H1 (cell line): ENCODE measurements at regions not wholly inside any gene's neighbourhood (a gene's known extent, or its start where the extent isn't known, plus 50 kb on each side); places are given as distances from the start of the nearest gene placed in this dataset.

Source experiments
- EP300 ChIP-seq, 2 experiments: IDR thresholded peaks; 1 replicate in 1 of 2; 2 replicates in 1 of 2; pipeline ENCODE4 v1.6.1; 2011 to 2012; ENCODE audit warnings: low read depth in 2 of 2, low read length in 2 of 2, mild to moderate bottlenecking in 2 of 2, borderline replicate concordance in 1 of 2, inconsistent platforms in 1 of 2, moderate library complexity in 1 of 2

DNA sequence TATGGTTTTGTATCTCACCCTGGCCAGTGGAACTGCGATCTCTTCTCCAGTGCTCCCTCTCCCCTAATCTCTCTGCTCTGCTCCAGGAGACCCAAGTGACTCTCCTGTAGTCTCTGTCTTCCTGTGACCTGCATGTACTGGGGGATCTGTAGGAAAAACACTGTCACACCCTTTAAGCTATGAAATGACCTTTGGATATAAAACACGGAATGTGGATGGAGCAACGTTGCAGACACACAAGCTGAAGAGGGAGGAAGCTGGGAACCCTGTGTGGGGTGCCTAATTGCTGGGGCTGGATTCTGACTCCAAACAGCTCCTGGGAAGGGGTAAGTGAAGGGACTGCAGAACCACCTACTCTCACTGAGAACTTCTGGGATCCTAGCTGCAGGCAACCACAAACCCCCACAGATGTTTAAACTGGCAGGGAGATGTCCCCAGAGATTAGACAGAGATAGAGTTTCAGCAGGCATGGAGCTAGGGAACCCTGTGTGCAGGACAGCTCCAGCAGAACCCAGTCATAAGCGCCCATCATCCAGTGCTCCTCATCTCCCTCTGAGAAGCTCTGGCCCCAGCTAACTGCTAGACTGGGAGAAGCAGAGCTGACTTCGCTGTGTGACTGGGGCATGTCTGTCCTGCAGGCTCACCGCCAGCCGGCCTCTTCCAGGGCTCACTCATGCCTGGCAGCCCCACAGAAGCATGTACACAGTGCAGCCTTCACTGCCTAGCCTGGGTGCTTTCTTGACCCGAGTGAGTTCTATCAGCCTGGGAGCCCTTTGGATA lies 482.7 kb upstream of the SETBP1 start (continued):
- TF ChIP-seq EP300 (IDR thresholded peaks at IDR 0.05; ENCODE audit: borderline replicate concordance in 1 of 2, low read depth in 2 of 2, low read length in 2 of 2) = no peak
